ENCODE measurements at regions not wholly inside any gene's neighbourhood (a gene's known extent, or its start where the extent isn't known, plus 50 kb on each side); places are given as distances from the start of the nearest gene placed in this dataset.

DNA sequence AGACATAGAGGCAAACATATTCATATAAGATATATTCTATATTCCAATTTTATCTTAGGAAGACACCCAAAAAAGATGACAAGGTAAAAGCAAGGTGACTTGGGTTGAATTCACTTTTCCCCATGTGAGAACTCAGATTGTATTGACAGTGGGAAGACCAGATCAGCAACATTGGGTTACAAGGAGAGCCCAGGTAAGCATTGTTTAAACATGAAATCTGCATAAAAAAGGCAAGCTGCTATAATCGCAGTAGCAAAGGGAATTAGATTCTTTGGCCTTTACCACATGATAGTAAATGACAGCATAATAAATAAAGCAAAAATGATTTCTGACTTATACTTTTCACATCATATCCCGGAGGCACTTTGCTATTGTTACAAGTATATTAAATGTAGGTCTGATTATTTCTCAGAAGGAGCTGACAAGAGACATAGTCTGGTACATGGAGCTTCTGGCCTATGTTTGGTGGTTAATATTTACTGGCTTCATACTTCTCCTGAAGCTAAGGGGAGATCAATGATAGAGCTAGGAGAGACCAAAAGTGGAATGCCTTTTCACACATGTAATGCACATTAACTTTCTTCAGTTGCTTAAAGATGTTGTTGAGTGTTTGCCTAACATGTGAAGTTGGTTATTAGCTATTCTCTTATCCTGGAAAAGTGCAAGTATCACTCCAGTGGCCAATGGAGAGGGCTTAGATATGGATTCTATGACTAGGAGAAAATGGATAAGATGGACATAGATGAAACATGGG, 53.1 kb upstream of the EEF1E1 start:
- TF ChIP-seq CTCF (conservative IDR thresholded peaks at IDR 0.05; ENCODE audit: low read length) (no peak), EZH2phosphoT487 (IDR thresholded peaks at IDR 0.05; ENCODE audit: borderline replicate concordance) (no peak)
